Kidney (tissue), 13 donors: ENCODE measurements at regions not wholly inside any gene's neighbourhood (a gene's known extent, or its start where the extent isn't known, plus 50 kb on each side); places are given as distances from the start of the nearest gene placed in this dataset.
A peak's percentile ranks its signal among the peaks of the same experiment; 100 is the strongest.

Experiments
- DNase-seq, 5 donors: peaks; one replicate each; pipeline ENCODE4 v3.0.0-alpha.2; 2013 to 2020
- FAIRE-seq: peaks from 2 replicates; lab custom pipeline; 2012; peaks lifted over from hg19 to GRCh38; lab: Jason Lieb, UNC
- H3K27ac ChIP-seq, 2 donors: one replicate each; pipeline ENCODE4 v1.7.0; 2013; ENCODE audit warnings: low read depth in 2 of 2, low read length in 2 of 2, inconsistent platforms in 1 of 2
- H3K27me3 ChIP-seq: one replicate; pipeline ENCODE4 v1.7.1; 2013; ENCODE audit warnings: low read length, inconsistent platforms; ENCODE audit not compliant: control insufficient read depth, insufficient read depth
- H3K36me3 ChIP-seq, 3 donors: one replicate each; pipeline versions ENCODE4 v1.7.0 to v1.7.1; 2013; ENCODE audit warnings: low read length in 3 of 3, control low read depth in 1 of 3, inconsistent platforms in 1 of 3; ENCODE audit not compliant: insufficient read depth in 3 of 3, control insufficient read depth in 2 of 3
- H3K4me1 ChIP-seq, 3 donors: one replicate each; pipeline versions ENCODE4 v1.7.0 to v1.7.1; 2013; ENCODE audit warnings: low read length in 3 of 3, inconsistent platforms in 1 of 3, low read depth in 1 of 3; ENCODE audit not compliant: control insufficient read depth in 2 of 3, insufficient read depth in 2 of 3
- H3K4me3 ChIP-seq, 3 donors: one replicate each; pipeline versions ENCODE4 v1.7.0 to v1.8.1; 2013; ENCODE audit warnings: low read length in 3 of 3, control low read depth in 1 of 3, inconsistent platforms in 1 of 3
- H3K9ac ChIP-seq, 3 donors: one replicate each; pipeline versions ENCODE4 v1.7.0 to v1.7.1; 2013; ENCODE audit warnings: low read length in 3 of 3, control low read depth in 1 of 3, inconsistent platforms in 1 of 3
- H3K9me3 ChIP-seq, 3 donors: one replicate each; pipeline versions ENCODE4 v1.7.0 to v1.7.1; 2013; ENCODE audit warnings: low read length in 3 of 3, control low read depth in 1 of 3, inconsistent platforms in 1 of 3; ENCODE audit not compliant: control insufficient read depth in 2 of 3, insufficient read depth in 1 of 3
- intact Hi-C: fragments of 100-400 bp; cut with DNase I; formaldehyde crosslinking; loops from one replicate; pipeline ENCODE4 v1.11.1; 2022
- TF ChIP-seq, protein P1 (sequence below): IDR thresholded peaks from 3 replicates; pipeline ENCODE4 v1.5.1; 2012; ENCODE audit warnings: mild to moderate bottlenecking, moderate library complexity, borderline replicate concordance; ENCODE audit not compliant: insufficient read depth; ENCODE audit errors: extremely low read depth
- donor health status: control.
- donor health status: control.
- donor health status: control.
- donor health status: control.
- donor health status: control.
- donor health status: DM: yes; HTN: yes; CAD: no.
- donor health status: Normal renal cell carcinoma (clear cell type).

- H3K4me1 ChIP-seq = no peaks in the 10 kb centered on the region
- H3K27me3 ChIP-seq = peaks cover 2% of the 10 kb centered on the region
- no peak overlapping the region for H3K4me3 ChIP-seq
- DNase-seq (no peak), FAIRE-seq (no peak)
- no peaks in the 10 kb centered on the region for H3K9me3 ChIP-seq
- TF ChIP-seq, protein P1, sequence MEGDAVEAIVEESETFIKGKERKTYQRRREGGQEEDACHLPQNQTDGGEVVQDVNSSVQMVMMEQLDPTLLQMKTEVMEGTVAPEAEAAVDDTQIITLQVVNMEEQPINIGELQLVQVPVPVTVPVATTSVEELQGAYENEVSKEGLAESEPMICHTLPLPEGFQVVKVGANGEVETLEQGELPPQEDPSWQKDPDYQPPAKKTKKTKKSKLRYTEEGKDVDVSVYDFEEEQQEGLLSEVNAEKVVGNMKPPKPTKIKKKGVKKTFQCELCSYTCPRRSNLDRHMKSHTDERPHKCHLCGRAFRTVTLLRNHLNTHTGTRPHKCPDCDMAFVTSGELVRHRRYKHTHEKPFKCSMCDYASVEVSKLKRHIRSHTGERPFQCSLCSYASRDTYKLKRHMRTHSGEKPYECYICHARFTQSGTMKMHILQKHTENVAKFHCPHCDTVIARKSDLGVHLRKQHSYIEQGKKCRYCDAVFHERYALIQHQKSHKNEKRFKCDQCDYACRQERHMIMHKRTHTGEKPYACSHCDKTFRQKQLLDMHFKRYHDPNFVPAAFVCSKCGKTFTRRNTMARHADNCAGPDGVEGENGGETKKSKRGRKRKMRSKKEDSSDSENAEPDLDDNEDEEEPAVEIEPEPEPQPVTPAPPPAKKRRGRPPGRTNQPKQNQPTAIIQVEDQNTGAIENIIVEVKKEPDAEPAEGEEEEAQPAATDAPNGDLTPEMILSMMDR = no peak
- H3K9ac ChIP-seq = no peak overlapping the region
- intact Hi-C loops = no loop called here
- no peak overlapping the region for H3K27ac ChIP-seq
- no peaks in the 10 kb centered on the region for H3K36me3 ChIP-seq
Observed at GRCh38 chr13:112124141-112124540, 57.2 kb downstream of the SOX1 start.

DNA sequence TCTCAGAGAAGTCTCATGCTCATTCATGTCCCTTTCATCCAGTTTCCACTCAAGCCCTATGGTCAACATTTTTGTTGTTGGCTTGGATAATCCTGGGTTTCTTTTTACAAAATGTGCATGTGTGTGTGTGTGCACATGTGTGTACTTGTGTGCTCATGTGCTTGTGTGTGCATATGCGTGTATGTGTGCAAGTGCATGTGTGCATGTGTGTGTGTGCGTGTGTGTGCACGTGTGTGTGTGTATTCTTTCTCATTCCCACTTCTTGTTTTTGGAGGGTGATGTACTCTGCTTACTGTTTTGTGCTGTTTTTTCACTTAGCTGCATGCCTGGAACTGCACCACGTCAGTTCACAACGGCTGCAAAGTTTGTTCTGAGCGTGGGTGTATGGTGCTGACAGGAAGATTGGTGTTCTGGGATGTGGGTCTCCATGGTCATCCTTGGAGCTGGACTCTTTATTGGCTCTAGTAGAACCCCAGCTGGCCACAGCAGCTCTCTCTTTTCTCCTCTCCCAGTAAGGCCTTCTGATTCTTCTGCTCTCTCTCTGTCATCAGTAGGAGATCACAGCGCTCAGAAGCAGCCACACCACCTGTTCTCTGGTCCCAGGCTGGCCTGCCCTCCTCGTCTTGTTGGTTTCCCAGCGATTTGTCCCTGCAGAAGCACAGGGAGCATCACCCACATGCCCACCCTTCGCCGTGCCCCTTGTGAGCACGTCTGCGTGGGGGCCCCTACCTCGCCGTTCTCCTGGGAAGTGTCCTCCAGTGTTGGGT is 60.8 kb downstream of the SOX1 start:
- Histone ChIP-seq H3K36me3 (no peaks in the 10 kb centered on the region), H3K4me3 (no peak overlapping the region), H3K9ac (no peak overlapping the region), H3K27me3 (peaks cover 3% of the 10 kb centered on the region), H3K4me1 (no peaks in the 10 kb centered on the region), H3K27ac (no peak overlapping the region), H3K9me3 (no peaks in the 10 kb centered on the region)
- DNase-seq (no peak), FAIRE-seq (no peak)
- TF ChIP-seq, protein P1 = no peak
- intact Hi-C loops = no loop called here

DNA sequence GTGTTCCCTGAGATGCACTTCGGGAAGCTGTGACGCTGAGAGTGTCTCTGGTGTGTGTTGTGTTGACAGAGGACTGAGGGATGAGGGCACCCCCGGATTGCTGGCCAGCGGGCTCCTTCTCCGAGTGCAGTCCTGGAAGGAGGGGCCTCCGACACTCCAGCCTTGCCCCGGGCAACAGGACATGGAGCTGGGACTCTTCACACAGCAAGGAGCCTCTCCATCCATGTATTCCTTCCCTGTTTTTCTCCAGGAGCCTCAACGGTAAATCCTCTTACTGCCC is 61.3 kb downstream of the SOX1 start:
- Histone ChIP-seq H3K4me3 (no peak overlapping the region), H3K27me3 (peaks cover 3% of the 10 kb centered on the region), H3K9ac (no peak overlapping the region), H3K9me3 (no peaks in the 10 kb centered on the region), H3K36me3 (no peaks in the 10 kb centered on the region), H3K4me1 (no peaks in the 10 kb centered on the region), H3K27ac (no peak overlapping the region)
- FAIRE-seq (no peak), DNase-seq (peak in 1 of 5 donors; percentile 21)
- TF ChIP-seq, protein P1 = no peak
- intact Hi-C loops = no loop called here

GRCh38 chr13:112130418-112130817 is 63.5 kb downstream of the SOX1 start:
- H3K9me3 ChIP-seq = no peaks in the 10 kb centered on the region
- H3K4me3 ChIP-seq = no peak overlapping the region
- no peaks in the 10 kb centered on the region for H3K36me3 ChIP-seq
- DNase-seq = no peak
- no peak overlapping the region for H3K27ac ChIP-seq
- intact Hi-C loops = no loop called here
- peaks cover 3% of the 10 kb centered on the region for H3K27me3 ChIP-seq
- no peaks in the 10 kb centered on the region for H3K4me1 ChIP-seq
- no peak for FAIRE-seq
- TF ChIP-seq, protein P1 = no peak
- no peak overlapping the region for H3K9ac ChIP-seq
